ENCODE measurements at regions not wholly inside any gene's neighbourhood (a gene's known extent, or its start where the extent isn't known, plus 50 kb on each side); places are given as distances from the start of the nearest gene placed in this dataset.

GRCh38 chr19:30169196-30169900, 202.8 kb upstream of the ZNF536 start:
- no peaks in the 10 kb centered on the region for H3K36me3 ChIP-seq
- no peak overlapping the region for H3K27ac ChIP-seq
- H3K4me2 ChIP-seq: no peak overlapping the region
- H3K9me3 ChIP-seq (replicated peaks in 1 of 11): no peaks in the 10 kb centered on the region
- TF ChIP-seq Cebpa-rat (IDR thresholded peaks at IDR 0.05): no peak
- H4K20me1 ChIP-seq: no peaks in the 10 kb centered on the region
- no peak overlapping the region for H3K9ac ChIP-seq
- no peaks in the 10 kb centered on the region for H3K27me3 ChIP-seq
- H3K4me1 ChIP-seq: no peaks in the 10 kb centered on the region
- H3K4me3 ChIP-seq: no peak overlapping the region

GRCh38 chr19:30170081-30170480, 202.1 kb upstream of the ZNF536 start:
- Histone ChIP-seq H3K9ac (no peak overlapping the region), H3K4me1 (no peaks in the 10 kb centered on the region), H3K9me3 (replicated peaks in 1 of 11) (no peaks in the 10 kb centered on the region), H3K36me3 (no peaks in the 10 kb centered on the region), H4K20me1 (no peaks in the 10 kb centered on the region), H3K27ac (no peak overlapping the region), H3K4me2 (no peak overlapping the region), H3K27me3 (no peaks in the 10 kb centered on the region), H3K4me3 (no peak overlapping the region)
- TF ChIP-seq Cebpa-rat (IDR thresholded peaks at IDR 0.05): no peak

GRCh38 chr19:30170495-30171137, 201.6 kb upstream of the ZNF536 start:
- no peak overlapping the region for H3K4me2 ChIP-seq
- no peak overlapping the region for H3K9ac ChIP-seq
- no peaks in the 10 kb centered on the region for H3K36me3 ChIP-seq
- no peaks in the 10 kb centered on the region for H3K27me3 ChIP-seq
- H4K20me1 ChIP-seq: no peaks in the 10 kb centered on the region
- H3K9me3 ChIP-seq (replicated peaks in 1 of 11): no peaks in the 10 kb centered on the region
- peaks cover 0 to 3% (median 0%) of the 10 kb centered on the region in 10 experiments; a peak in 6 of 20 replicates for H3K4me1 ChIP-seq
- TF ChIP-seq Cebpa-rat (IDR thresholded peaks at IDR 0.05): no peak
- H3K27ac ChIP-seq: no peak overlapping the region
- no peak overlapping the region for H3K4me3 ChIP-seq

- no peak overlapping the region for H3K4me2 ChIP-seq
- H3K4me3 ChIP-seq: no peak overlapping the region
- TF ChIP-seq Cebpa-rat (IDR thresholded peaks at IDR 0.05): no peak
- no peaks in the 10 kb centered on the region for H3K9me3 ChIP-seq (replicated peaks in 1 of 11)
- no peaks in the 10 kb centered on the region for H3K27me3 ChIP-seq
- no peak overlapping the region for H3K27ac ChIP-seq
- no peaks in the 10 kb centered on the region for H4K20me1 ChIP-seq
- peaks cover 0 to 9% (median 0%) of the 10 kb centered on the region in 10 experiments; a peak in 6 of 20 replicates for H3K4me1 ChIP-seq
- no peaks in the 10 kb centered on the region for H3K36me3 ChIP-seq
- H3K9ac ChIP-seq: no peak overlapping the region
Observed at GRCh38 chr19:30171138-30171635, 201.0 kb upstream of the ZNF536 start.

GRCh38 chr19:30171795-30172612, 200.2 kb upstream of the ZNF536 start:
- H3K9me3 ChIP-seq (replicated peaks in 1 of 11): peaks cover 0 to 3% (median 0%) of the 10 kb centered on the region in 11 experiments; a peak in 1 of 22 replicates
- H3K36me3 ChIP-seq: no peaks in the 10 kb centered on the region
- no peak overlapping the region for H3K4me2 ChIP-seq
- H3K4me3 ChIP-seq: no peak overlapping the region
- H3K27ac ChIP-seq: no peak overlapping the region
- no peak for TF ChIP-seq Cebpa-rat (IDR thresholded peaks at IDR 0.05)
- no peak overlapping the region for H3K9ac ChIP-seq
- no peaks in the 10 kb centered on the region for H4K20me1 ChIP-seq
- no peaks in the 10 kb centered on the region for H3K27me3 ChIP-seq
- H3K4me1 ChIP-seq: peaks cover 0 to 10% (median 0%) of the 10 kb centered on the region in 10 experiments; a peak in 6 of 20 replicates

GRCh38 chr19:30172613-30173242, 199.5 kb upstream of the ZNF536 start:
- no peak for TF ChIP-seq Cebpa-rat (IDR thresholded peaks at IDR 0.05)
- no peak overlapping the region for H3K4me3 ChIP-seq
- no peak overlapping the region for H3K27ac ChIP-seq
- no peaks in the 10 kb centered on the region for H4K20me1 ChIP-seq
- no peaks in the 10 kb centered on the region for H3K36me3 ChIP-seq
- H3K27me3 ChIP-seq: no peaks in the 10 kb centered on the region
- no peak overlapping the region for H3K4me2 ChIP-seq
- H3K4me1 ChIP-seq: peaks cover 0 to 10% (median 0%) of the 10 kb centered on the region in 10 experiments; a peak in 6 of 20 replicates
- no peak overlapping the region for H3K9ac ChIP-seq
- H3K9me3 ChIP-seq (replicated peaks in 1 of 11): peaks cover 0 to 3% (median 0%) of the 10 kb centered on the region in 11 experiments; a peak in 2 of 22 replicates

GRCh38 chr19:30173593-30174356, 198.4 kb upstream of the ZNF536 start:
- no peak for TF ChIP-seq Cebpa-rat (IDR thresholded peaks at IDR 0.05)
- H3K9ac ChIP-seq: no peak overlapping the region

GRCh38 chr19:30174357-30174645, 197.9 kb upstream of the ZNF536 start:
- Histone ChIP-seq H3K27me3 (no peaks in the 10 kb centered on the region), H3K9me3 (replicated peaks in 1 of 11) (peaks cover 0 to 3% (median 0%) of the 10 kb centered on the region in 11 experiments; a peak in 2 of 22 replicates), H3K9ac (no peak overlapping the region), H3K4me2 (no peak overlapping the region), H4K20me1 (no peaks in the 10 kb centered on the region), H3K36me3 (no peaks in the 10 kb centered on the region), H3K4me1 (peaks cover 0 to 10% (median 0%) of the 10 kb centered on the region in 10 experiments; a peak in 6 of 20 replicates), H3K27ac (no peak overlapping the region), H3K4me3 (no peak overlapping the region)
- no peak for TF ChIP-seq Cebpa-rat (IDR thresholded peaks at IDR 0.05)

More at GRCh38 chr19:30173593-30174356, 198.4 kb upstream of the ZNF536 start:
- Histone ChIP-seq H3K4me3 (no peak overlapping the region), H3K4me2 (no peak overlapping the region), H3K4me1 (peaks cover 0 to 10% (median 0%) of the 10 kb centered on the region in 10 experiments; a peak in 6 of 20 replicates), H3K27me3 (no peaks in the 10 kb centered on the region), H3K27ac (no peak overlapping the region), H4K20me1 (no peaks in the 10 kb centered on the region), H3K36me3 (no peaks in the 10 kb centered on the region), H3K9me3 (replicated peaks in 1 of 11) (peaks cover 0 to 3% (median 0%) of the 10 kb centered on the region in 11 experiments; a peak in 2 of 22 replicates)

Measured in BLaER1 treated with 17β-estradiol and CSF1 and Interleukin-3, amounts not matched to agents 10 nM and 100 nM (cell line).